HepG2 (cell line): ENCODE measurements at regions not wholly inside any gene's neighbourhood (a gene's known extent, or its start where the extent isn't known, plus 50 kb on each side); places are given as distances from the start of the nearest gene placed in this dataset.

ENCODE experiments used
- ATAC-seq: fragments of 200-7000 bp; cut with Tn5 transposase; 3 replicates; pipeline ENCODE4 v1.9.1; 2020; ENCODE audit warnings: mild to moderate bottlenecking, moderate library complexity
- BruUV-seq: library from RNA; stranded (reverse); fragments of 400-500 nt; replicated peaks from 2 replicates; lab custom pipeline; 2021; lab: Mats Ljungman, UMichigan
- CTCF ChIA-PET: fragments of 300-600 bp; formaldehyde crosslinking; extraction: SDS; loops from one replicate; lab custom pipeline; 2021; ENCODE audit warnings: low total read pairs, inconsistent platforms, low intra/inter-chr PET ratio; lab: Yijun Ruan, JAX
- POLR2A ChIA-PET: fragments of 350-600 bp; sonication (Branson Sonifier 250); formaldehyde crosslinking; loops from one replicate; lab custom pipeline; 2020; ENCODE audit warnings: antibody characterized with exemption, inconsistent platforms; lab: Yijun Ruan, JAX
- DNase-seq: peaks from one replicate; pipeline ENCODE4 v3.0.0-alpha.2; 2015; ENCODE audit warnings: low spot score
- FAIRE-seq: peaks from 3 replicates; lab custom pipeline; 2011; peaks lifted over from hg19 to GRCh38; lab: Jason Lieb, UNC
- H2AFZ ChIP-seq: one replicate; pipeline ENCODE4 v1.6.1; 2011; ENCODE audit warnings: low read length, inconsistent platforms
- H3K27ac ChIP-seq: fragments of 300-600 bp; 3 replicates; pipeline ENCODE4 v1.8.0; 2011; ENCODE audit warnings: mixed run types, mild to moderate bottlenecking, mixed read lengths, low read length, inconsistent platforms; ENCODE audit not compliant: insufficient read depth; ENCODE audit errors: extremely low read length
- H3K27me3 ChIP-seq, 2 experiments: fragments of 200-600 bp in 1 of 2; 2 replicates in 1 of 2; 3 replicates in 1 of 2; pipeline versions ENCODE4 v1.6.0 to v1.8.0; 2011; ENCODE audit warnings: low read length in 2 of 2, mild to moderate bottlenecking in 2 of 2, moderate library complexity in 2 of 2, inconsistent platforms in 1 of 2; ENCODE audit not compliant: insufficient read depth in 2 of 2, control insufficient read depth in 1 of 2
- H3K36me3 ChIP-seq, 2 experiments: fragments of 200-600 bp in 1 of 2; replicated peaks in 1 of 2; 2 replicates in 1 of 2; 3 replicates in 1 of 2; pipeline versions ENCODE4 v1.5.1 to v1.8.0; 2011; ENCODE audit warnings: low read length in 2 of 2, inconsistent platforms in 1 of 2; ENCODE audit not compliant: insufficient read depth in 2 of 2, control insufficient read depth in 1 of 2
- H3K4me1 ChIP-seq: 2 replicates; pipeline ENCODE4 v1.5.1; 2012; ENCODE audit warnings: low read length, inconsistent platforms; ENCODE audit not compliant: insufficient read depth
- H3K4me2 ChIP-seq: 2 replicates; pipeline ENCODE4 v1.6.0; 2011; ENCODE audit warnings: low read depth, low read length, inconsistent platforms
- H3K4me3 ChIP-seq, 3 experiments: fragments of 200-600 bp in 1 of 3; sonication (generic), shearing (Covaris generic) in 1 of 3; replicated peaks in 1 of 3; 2 replicates each; pipeline ENCODE4 v1.5.1; 2011 to 2016; ENCODE audit warnings: low read length in 3 of 3, inconsistent platforms in 2 of 3, low read depth in 2 of 3, mild to moderate bottlenecking in 2 of 3, control low read depth in 1 of 3, mixed read lengths in 1 of 3; ENCODE audit not compliant: insufficient read depth in 1 of 3
- H3K79me2 ChIP-seq: one replicate; pipeline ENCODE4 v1.6.1; 2011; ENCODE audit warnings: low read length, inconsistent platforms; ENCODE audit not compliant: insufficient read depth
- H3K9ac ChIP-seq: 2 replicates; pipeline ENCODE4 v1.6.0; 2011; ENCODE audit warnings: mild to moderate bottlenecking, low read depth, low read length, inconsistent platforms; ENCODE audit not compliant: insufficient read depth
- H3K9me3 ChIP-seq: 2 replicates; pipeline ENCODE4 v1.5.1; 2012; ENCODE audit warnings: mild to moderate bottlenecking, low read length
- H4K20me1 ChIP-seq: 2 replicates; pipeline ENCODE4 v1.6.0; 2011; ENCODE audit warnings: inconsistent platforms, mild to moderate bottlenecking, low read length, moderate library complexity; ENCODE audit not compliant: insufficient read depth
- MYC ChIP-seq: sonication (generic); formaldehyde crosslinking; IDR thresholded peaks from 2 replicates; pipeline ENCODE4 v1.9.0; 2021; ENCODE audit warnings: missing genetic modification reagents, borderline replicate concordance
- STAG1 ChIP-seq: sonication (generic); formaldehyde crosslinking; IDR thresholded peaks from 2 replicates; pipeline ENCODE4 v1.4.0; 2020; ENCODE audit warnings: missing genetic modification reagents
- ZFP82 ChIP-seq: sonication (generic); formaldehyde crosslinking; IDR thresholded peaks from 2 replicates; pipeline ENCODE4 v1.5.1; 2020; ENCODE audit warnings: mild to moderate bottlenecking, missing genetic modification reagents, borderline replicate concordance
- ZGPAT ChIP-seq: IDR thresholded peaks from 2 replicates; pipeline ENCODE4 v1.6.1; 2016; ENCODE audit warnings: mild to moderate bottlenecking
- ZNF670 ChIP-seq: sonication (generic); formaldehyde crosslinking; IDR thresholded peaks from 2 replicates; pipeline ENCODE4 v1.8.0; 2022; ENCODE audit warnings: mild to moderate bottlenecking, missing genetic modification reagents, borderline replicate concordance
- WGBS: methylation state at CpG from one replicate; pipeline ENCODE4 v1.1.6; 2017; ENCODE audit warnings: low lambda C conversion rate; 5-methylcytosine and 5-hydroxymethylcytosine counted together
- in situ Hi-C: cut with HindIII; loops from 2 replicates; pipeline ENCODE4 v1.10.0; 2017; ENCODE audit warnings: low pct_unique_long_range_greater_than_20kb; ENCODE audit not compliant: extremely low pct_ligation_motif_present
- intact Hi-C: fragments of 100-400 bp; cut with micrococcal nuclease; formaldehyde crosslinking; loops from one replicate; pipeline ENCODE4 v1.10.0; 2022; ENCODE audit not compliant: unreplicated experiment
- TF ChIP-seq, protein P1 (sequence below): sonication (generic); formaldehyde crosslinking; IDR thresholded peaks from 2 replicates; pipeline ENCODE4 v1.5.0; 2020; ENCODE audit warnings: mild to moderate bottlenecking, missing genetic modification reagents, moderate library complexity

DNA sequence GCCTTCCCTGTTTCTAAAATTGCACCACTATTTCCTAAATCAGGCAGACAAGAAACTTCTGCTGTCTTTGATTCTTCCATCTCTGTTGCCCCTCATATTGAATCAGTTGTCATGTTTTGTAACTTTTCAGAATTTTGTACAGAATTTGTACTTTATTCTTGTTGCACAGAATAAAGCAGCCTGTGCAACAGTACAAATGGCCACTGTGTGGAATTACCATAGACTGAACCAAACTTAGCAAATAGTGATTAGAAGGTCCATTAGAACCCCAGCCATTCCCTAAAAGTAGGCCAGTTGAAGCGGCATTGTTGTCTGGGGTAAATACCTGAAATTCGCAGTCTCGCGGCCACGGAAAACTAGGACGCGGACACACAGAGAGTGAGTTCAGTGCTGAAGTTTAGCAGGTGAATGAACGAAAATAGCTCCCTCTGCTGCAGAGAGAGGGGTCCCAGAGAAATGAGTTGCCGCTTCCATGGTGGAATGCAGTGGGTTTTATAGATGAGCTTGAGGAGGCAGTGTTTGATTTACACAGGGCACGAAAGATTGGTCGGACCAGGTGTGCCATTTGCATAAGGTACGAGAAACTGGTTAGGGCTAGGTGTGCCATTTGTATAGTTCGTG, 71.8 kb downstream of the C4orf33 start:
- ATAC-seq (peak; percentile 92), FAIRE-seq (peak; percentile 46), DNase-seq (peak; percentile 7)
- Histone ChIP-seq H3K36me3 (no peaks in the 10 kb centered on the region), H2AFZ (no peak overlapping the region), H3K27ac (no peak overlapping the region), H4K20me1 (no peaks in the 10 kb centered on the region), H3K9me3 (no peaks in the 10 kb centered on the region), H3K79me2 (no peaks in the 10 kb centered on the region), H3K4me2 (0 out of 2 replicates have a peak overlapping the region, but pooled peaks have one; percentile 1), H3K27me3 (peaks cover 0 to 2% of the 10 kb centered on the region in 2 experiments; a peak in 1 of 5 replicates), H3K4me3 (no peak overlapping the region), H3K4me1 (no peaks in the 10 kb centered on the region), H3K9ac (no peak overlapping the region)
- BruUV-seq: no TSS peak
- ChIA-PET CTCF (interaction anchor here (1.2 kb wide), 1 partner anchor 385 kb away, joined by 3 read pairs; no protein-coding TSS in a partner anchor), POLR2A (no interaction called here)
- 22% methylated on average over 13 of the region's 13 CpGs for WGBS
- TF ChIP-seq, protein P1, sequence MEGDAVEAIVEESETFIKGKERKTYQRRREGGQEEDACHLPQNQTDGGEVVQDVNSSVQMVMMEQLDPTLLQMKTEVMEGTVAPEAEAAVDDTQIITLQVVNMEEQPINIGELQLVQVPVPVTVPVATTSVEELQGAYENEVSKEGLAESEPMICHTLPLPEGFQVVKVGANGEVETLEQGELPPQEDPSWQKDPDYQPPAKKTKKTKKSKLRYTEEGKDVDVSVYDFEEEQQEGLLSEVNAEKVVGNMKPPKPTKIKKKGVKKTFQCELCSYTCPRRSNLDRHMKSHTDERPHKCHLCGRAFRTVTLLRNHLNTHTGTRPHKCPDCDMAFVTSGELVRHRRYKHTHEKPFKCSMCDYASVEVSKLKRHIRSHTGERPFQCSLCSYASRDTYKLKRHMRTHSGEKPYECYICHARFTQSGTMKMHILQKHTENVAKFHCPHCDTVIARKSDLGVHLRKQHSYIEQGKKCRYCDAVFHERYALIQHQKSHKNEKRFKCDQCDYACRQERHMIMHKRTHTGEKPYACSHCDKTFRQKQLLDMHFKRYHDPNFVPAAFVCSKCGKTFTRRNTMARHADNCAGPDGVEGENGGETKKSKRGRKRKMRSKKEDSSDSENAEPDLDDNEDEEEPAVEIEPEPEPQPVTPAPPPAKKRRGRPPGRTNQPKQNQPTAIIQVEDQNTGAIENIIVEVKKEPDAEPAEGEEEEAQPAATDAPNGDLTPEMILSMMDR (CRISPR knock-in tag): peak; percentile 48
- no peak for TF ChIP-seq ZFP82 (CRISPR knock-in tag)
- peak; percentile 47 for TF ChIP-seq STAG1 (CRISPR knock-in tag)
- TF ChIP-seq ZGPAT: no peak
- TF ChIP-seq MYC (CRISPR knock-in tag): no peak
- no peak for TF ChIP-seq ZNF670
- in situ Hi-C loops: no loop called here
- intact Hi-C loops: loop anchor here (1.0 kb wide), 2 partner anchors 124 to 385 kb away; no protein-coding TSS in a partner anchor
